Cardiac fibroblast (primary cell): ENCODE measurements at regions not wholly inside any gene's neighbourhood (a gene's known extent, or its start where the extent isn't known, plus 50 kb on each side); places are given as distances from the start of the nearest gene placed in this dataset.
A peak's percentile ranks its signal among the peaks of the same experiment; 100 is the strongest.

Source experiments
- DNase-seq, 2 donors: peaks; one replicate each; pipeline versions ENCODE4 v3.0.0 to v3.0.0-alpha.2; 2010; ENCODE audit warnings: low read depth in 2 of 2
- H3K4me3 ChIP-seq, 2 donors: replicated peaks in 1 of 2; 1 replicate in 1 of 2; 2 replicates in 1 of 2; pipeline ENCODE4 v1.5.1; 2011; ENCODE audit warnings: low read depth in 2 of 2, low read length in 2 of 2, mild to moderate bottlenecking in 2 of 2, moderate library complexity in 1 of 2
- TF ChIP-seq, protein P1 (sequence below): IDR thresholded peaks from one replicate; pipeline ENCODE4 v1.5.1; 2011; ENCODE audit warnings: low read depth, mild to moderate bottlenecking, low read length, inconsistent platforms

DNA sequence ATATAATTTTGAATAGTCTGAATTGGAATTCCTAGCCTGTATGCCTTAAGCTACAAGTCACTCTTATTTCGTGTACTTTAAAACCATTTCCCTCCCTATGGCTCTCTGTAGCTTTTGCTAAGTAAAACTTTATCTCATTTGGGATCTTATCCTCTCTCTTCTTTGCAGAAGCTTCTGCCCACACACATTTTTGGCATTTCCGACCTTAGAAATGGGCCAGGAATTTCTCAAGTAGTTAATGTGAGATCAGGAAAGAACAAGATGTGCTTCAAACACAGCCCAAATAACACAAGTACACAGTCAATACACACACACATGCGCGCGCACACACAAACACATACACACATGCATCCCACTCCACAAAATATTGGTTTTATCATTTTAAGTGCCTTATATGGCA lies 931.0 kb upstream of the MIR17HG start:
- DNase-seq: peak; percentile 57 to 59
- H3K4me3 ChIP-seq: no peak overlapping the region
- TF ChIP-seq, protein P1, sequence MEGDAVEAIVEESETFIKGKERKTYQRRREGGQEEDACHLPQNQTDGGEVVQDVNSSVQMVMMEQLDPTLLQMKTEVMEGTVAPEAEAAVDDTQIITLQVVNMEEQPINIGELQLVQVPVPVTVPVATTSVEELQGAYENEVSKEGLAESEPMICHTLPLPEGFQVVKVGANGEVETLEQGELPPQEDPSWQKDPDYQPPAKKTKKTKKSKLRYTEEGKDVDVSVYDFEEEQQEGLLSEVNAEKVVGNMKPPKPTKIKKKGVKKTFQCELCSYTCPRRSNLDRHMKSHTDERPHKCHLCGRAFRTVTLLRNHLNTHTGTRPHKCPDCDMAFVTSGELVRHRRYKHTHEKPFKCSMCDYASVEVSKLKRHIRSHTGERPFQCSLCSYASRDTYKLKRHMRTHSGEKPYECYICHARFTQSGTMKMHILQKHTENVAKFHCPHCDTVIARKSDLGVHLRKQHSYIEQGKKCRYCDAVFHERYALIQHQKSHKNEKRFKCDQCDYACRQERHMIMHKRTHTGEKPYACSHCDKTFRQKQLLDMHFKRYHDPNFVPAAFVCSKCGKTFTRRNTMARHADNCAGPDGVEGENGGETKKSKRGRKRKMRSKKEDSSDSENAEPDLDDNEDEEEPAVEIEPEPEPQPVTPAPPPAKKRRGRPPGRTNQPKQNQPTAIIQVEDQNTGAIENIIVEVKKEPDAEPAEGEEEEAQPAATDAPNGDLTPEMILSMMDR: no peak

DNA sequence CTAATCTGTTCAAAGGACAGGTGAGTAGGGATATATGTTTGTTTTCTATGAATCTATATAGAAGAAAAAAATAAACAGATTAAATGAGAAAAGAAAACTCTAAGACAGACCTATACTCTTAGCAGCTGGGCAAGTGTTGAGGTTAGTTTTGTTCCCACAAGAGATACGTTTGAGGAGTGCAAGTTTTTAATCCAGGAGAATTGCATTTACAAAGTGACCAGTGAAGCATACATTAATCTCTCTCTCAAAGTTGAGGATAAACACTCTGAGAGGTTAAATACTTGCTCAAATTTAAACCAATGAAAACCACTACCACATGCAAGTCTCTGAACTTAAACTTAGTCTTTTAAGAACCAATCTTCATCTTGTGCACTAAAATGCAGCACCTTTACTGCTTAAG lies 930.5 kb upstream of the MIR17HG start:
- TF ChIP-seq, protein P1: no peak
- DNase-seq: no peak
- H3K4me3 ChIP-seq: no peak overlapping the region

DNA sequence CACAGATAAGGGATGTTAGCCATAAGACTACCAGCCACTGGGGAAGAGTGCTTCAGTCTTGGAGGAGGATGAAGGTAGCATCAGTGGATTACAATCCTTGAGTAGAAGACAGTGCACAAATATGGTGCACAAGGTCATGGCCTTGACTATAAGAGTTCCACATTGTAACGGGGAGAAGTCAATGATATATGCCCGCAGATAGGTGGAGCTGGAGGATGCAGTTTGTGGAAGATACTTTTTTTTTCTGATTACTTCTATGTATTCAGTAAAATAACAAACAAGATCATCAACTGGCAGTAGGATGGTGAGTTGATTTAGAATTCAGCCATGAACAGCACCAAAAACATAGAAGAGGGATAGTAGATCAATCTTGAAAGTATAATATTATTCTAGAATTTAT lies 926.8 kb upstream of the MIR17HG start:
- DNase-seq: peak; percentile 16 to 32
- TF ChIP-seq, protein P1: peak; percentile 26
- no peak overlapping the region for H3K4me3 ChIP-seq

DNA sequence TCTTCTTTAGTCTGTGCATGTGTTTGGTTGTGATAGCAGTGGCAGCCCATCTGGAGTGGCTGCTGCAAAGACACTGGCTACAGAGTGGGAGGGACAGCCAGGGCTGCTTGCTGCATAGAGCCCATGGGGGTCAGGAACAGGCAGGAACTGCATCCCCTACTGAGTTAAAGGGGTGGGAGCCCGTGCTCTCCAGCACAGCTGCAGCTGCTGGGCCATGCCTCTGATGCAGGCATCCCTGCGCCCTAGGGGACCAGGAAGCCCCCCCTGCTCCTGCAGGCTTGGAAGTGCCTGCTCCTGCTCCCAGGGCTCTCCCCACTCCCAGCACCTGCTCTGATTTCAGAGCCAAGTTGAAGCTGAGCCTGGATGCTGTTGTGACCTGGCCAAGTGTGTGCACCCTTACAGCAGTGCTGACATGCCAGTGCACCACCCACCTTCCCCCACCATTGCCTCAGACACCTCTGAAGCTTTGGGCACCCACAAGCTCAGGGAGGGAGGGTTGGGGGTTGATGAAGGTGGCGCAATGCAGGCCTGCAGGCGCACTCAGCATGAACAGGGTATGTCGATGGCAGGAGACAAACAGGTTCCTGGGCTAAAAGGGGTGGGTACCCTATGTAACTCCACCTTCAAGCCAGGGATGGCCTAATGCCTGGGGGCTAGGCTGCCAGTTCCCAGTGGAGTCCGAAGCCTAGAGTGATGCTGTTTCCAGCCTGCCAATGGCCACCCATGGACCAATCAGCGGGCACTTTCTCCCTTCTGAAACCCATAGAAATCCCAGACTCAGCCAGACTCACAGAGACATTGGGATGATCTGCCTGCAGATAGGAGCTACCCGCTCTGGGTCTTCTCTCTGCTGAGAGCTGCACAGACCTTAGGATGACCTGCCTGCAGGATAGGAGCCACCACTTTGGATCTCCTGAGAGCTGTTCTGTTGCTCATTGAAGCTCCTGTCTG lies 919.9 kb upstream of the MIR17HG start:
- TF ChIP-seq, protein P1: no peak
- no peak for DNase-seq
- H3K4me3 ChIP-seq: no peak overlapping the region

DNA sequence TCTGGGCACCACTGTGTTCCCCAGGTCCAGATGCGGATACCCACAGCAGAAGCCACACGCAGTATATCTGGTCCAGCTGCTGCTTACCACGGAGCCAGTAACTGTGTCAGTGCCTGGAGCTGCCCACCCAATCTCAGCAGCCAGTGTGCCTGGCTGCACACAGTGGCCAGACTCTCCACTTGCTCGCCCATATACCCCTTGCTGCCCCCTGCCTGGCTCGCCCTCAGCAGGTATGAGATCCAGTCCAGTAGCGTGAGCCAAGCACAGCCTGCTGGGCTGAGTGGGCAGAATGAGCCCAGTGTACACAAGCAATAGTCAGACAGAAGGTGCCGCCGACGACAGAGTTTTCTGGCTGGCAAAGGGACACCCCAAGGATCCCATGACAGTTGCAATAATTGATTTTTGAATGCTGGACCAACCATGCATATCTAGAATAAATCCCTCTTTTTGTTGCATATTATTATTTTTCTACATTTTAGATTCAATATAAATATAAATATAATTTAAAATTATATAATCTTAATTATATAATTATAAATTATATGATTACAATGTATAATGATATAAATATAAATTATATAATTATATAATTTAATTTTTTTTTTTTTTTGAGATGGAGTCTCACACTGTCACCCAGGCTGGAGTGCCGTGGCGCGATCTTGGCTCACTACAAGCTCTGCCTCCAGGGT lies 918.8 kb upstream of the MIR17HG start:
- DNase-seq: no peak
- TF ChIP-seq, protein P1: no peak
- H3K4me3 ChIP-seq: no peak overlapping the region

DNA sequence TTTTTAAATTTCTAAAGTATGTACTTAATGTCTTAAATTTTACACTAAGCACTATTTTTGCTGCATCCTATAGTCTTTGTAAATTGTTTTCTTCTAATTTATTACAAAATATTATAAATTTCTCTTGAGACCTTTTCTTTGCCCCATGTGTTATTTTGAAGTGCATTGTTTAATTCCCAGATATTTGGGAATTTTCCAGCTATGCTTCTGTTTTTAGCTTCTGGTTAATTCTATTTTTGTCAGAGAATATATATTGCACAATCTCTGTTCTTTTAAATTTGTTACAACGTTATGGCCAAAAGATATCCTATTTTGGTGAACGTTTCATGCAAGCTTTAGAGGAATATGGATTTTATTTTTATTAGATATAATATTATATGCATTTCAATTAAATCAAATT lies 917.4 kb upstream of the MIR17HG start:
- TF ChIP-seq, protein P1: no peak
- no peak overlapping the region for H3K4me3 ChIP-seq
- DNase-seq: peak in 1 of 2 donors; percentile 73
